Fibroblast of the aortic adventitia (primary cell): ENCODE measurements at regions not wholly inside any gene's neighbourhood (a gene's known extent, or its start where the extent isn't known, plus 50 kb on each side); places are given as distances from the start of the nearest gene placed in this dataset.
A peak's percentile ranks its signal among the peaks of the same experiment; 100 is the strongest.

Experiments used
- DNase-seq: peaks from one replicate; pipeline ENCODE4 v3.0.0-alpha.2; 2010; ENCODE audit warnings: low read depth
- H3K4me3 ChIP-seq: 2 replicates; pipeline ENCODE4 v1.5.1; 2011; ENCODE audit warnings: low read depth, mild to moderate bottlenecking, control low read depth, low read length, moderate library complexity
- TF ChIP-seq, protein P1 (sequence below): IDR thresholded peaks from 2 replicates; pipeline ENCODE4 v1.5.1; 2011; ENCODE audit warnings: mild to moderate bottlenecking, low read length, control low read depth, inconsistent platforms; ENCODE audit not compliant: insufficient read depth

DNA sequence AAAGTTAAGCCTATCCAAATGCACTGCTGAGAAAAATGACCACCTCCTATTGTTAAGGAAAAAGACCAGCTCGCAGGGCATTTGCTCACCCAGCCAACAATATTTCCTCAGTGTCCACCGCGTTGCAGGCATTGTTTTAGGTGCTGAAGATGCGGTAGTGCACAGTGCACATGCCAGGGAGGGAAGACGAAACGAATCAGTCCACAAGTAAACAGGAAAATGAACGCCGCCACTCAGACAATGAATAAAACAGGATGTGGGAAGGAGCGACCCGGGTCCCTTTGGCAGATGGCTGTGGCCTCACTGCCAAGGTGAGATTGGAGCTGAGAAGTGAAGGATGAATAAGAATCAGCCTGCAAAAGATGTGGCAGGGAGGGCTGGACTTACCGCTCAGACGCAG is 249.2 kb downstream of the FOXL1 start:
- no peak for DNase-seq
- TF ChIP-seq, protein P1, sequence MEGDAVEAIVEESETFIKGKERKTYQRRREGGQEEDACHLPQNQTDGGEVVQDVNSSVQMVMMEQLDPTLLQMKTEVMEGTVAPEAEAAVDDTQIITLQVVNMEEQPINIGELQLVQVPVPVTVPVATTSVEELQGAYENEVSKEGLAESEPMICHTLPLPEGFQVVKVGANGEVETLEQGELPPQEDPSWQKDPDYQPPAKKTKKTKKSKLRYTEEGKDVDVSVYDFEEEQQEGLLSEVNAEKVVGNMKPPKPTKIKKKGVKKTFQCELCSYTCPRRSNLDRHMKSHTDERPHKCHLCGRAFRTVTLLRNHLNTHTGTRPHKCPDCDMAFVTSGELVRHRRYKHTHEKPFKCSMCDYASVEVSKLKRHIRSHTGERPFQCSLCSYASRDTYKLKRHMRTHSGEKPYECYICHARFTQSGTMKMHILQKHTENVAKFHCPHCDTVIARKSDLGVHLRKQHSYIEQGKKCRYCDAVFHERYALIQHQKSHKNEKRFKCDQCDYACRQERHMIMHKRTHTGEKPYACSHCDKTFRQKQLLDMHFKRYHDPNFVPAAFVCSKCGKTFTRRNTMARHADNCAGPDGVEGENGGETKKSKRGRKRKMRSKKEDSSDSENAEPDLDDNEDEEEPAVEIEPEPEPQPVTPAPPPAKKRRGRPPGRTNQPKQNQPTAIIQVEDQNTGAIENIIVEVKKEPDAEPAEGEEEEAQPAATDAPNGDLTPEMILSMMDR: no peak
- H3K4me3 ChIP-seq: no peak overlapping the region

DNA sequence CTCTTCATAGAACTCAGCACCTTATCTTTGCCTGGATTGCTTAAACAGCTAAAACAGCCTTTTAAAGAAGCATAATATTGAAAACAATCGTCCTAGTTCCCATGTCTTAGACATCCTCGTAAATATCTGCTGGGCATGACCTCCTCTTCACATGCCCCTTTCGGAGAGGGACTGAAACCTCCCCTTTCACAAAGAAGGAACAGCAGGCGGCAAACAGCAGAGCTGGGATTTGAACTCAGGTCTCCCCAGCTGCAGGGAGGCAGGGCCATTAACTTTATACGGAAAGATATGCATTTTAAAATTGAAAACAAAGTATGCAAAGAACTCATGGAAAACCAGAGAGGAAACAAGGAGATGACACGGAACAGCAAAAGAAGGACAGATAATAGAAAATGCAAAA is 249.9 kb downstream of the FOXL1 start:
- TF ChIP-seq, protein P1: no peak
- no peak overlapping the region for H3K4me3 ChIP-seq
- DNase-seq: no peak

- H3K4me3 ChIP-seq: no peak overlapping the region
- no peak for DNase-seq
- TF ChIP-seq, protein P1: no peak
These were observed 250.3 kb downstream of the FOXL1 start for GRCh38 chr16:86828653-86829052.

DNA sequence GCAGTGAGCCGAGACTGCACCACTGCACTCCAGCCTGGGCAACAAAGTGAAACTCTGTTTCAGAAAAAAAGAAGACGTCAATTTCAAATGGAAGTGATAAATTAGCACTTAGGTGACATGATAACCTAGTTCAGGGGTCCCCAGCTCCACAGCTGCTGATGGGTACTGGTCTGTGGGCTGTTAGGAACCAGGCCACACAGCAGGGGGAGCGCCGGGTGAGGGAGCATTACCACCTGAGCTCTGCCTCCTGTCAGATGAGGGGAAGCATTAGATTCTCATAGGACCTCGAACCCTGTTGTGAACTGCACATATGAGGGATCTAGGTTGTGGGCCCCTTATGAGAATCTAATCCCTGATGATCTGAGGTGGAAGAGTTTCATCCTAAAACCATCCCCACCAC is 253.0 kb downstream of the FOXL1 start:
- DNase-seq: no peak
- TF ChIP-seq, protein P1: no peak

DNA sequence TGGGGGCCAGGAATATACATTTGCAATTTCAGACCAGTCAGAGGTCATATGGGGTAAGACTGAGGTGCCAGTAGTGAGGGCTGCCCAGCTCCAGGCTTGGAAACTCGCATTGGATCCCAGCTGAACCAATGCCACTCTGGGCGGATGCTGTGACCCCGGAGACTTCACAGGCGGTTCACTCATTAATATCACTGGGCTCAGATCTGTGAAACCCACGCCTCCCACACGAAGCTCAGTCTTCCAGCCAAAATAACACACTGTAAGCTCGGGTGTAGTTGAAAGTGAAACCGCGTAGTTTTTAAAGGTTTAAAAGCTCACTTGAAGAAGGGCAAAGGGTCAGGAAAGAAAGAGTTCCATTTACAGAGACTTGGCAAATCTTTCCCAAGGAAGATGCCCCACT is 254.8 kb downstream of the FOXL1 start:
- TF ChIP-seq, protein P1: no peak
- DNase-seq: peak; percentile 55
- H3K4me3 ChIP-seq: peak overlapping the region; percentile 37

More for the DNA sequence above, 253.0 kb downstream of the FOXL1 start:
- no peak overlapping the region for H3K4me3 ChIP-seq

DNA sequence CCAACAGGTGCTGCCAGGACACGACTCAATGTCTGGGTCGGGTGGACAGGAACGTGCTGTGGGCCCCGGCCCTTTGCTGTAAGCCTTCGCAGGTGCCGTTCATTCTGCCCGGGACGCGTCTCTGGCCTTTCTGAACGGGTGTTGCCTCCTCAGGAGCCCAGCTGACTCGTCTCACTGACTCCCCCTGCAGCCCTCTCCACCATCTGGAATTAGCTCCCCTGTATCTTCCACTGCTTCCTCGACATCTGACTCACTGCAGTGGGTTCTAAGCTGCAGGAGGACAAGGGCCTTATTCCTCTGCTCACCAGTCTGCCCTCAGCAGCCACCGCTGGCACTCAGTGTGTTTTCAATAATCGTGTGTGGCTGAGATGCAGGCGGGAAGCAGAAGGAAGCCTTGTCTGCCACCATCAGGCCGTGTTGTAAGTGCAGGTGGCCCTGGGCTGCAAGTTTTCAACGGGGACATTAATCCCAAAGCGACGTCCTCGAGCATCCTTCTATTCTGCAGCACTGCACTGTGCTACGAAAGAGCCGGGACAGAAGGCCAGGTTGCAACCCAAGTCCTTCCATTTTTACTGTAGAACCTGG is 256.2 kb downstream of the FOXL1 start:
- DNase-seq: peak; percentile 25
- TF ChIP-seq, protein P1: peak; percentile 11
- H3K4me3 ChIP-seq: no peak overlapping the region

DNA sequence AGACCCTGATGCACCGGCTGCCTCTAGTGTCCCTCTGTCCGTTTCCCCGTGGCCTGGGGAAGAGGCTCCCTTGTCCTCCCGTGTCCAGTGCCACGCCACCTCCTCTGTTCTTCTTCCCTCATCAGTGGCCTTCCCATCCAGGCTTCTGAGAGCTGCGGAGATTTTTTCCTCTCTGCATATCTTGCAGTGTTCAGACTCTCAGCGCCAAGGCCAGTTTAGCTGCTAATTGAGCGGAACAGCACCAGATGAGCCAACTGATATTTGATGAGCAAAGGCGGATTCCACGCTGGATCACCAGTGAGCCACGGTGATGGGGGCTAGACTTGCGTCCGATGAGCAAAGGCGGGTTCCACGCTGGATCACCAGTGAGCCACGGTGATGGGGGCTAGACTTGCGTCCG is 257.6 kb downstream of the FOXL1 start:
- DNase-seq: no peak
- TF ChIP-seq, protein P1: no peak
- H3K4me3 ChIP-seq: no peak overlapping the region
